Colonic mucosa (tissue), 4 donors: ENCODE measurements at regions not wholly inside any gene's neighbourhood (a gene's known extent, or its start where the extent isn't known, plus 50 kb on each side); places are given as distances from the start of the nearest gene placed in this dataset.

Source experiments
- DNase-seq: peaks from one replicate; pipeline ENCODE4 v3.0.0-alpha.2; 2020
- H3K27ac ChIP-seq: fragments of 200-600 bp; one replicate; pipeline ENCODE4 v1.8.0; 2021
- H3K27me3 ChIP-seq: fragments of 200-600 bp; one replicate; pipeline ENCODE4 v1.8.0; 2021
- H3K36me3 ChIP-seq: fragments of 200-600 bp; one replicate; pipeline ENCODE4 v1.8.0; 2021
- H3K4me1 ChIP-seq: fragments of 200-600 bp; one replicate; pipeline ENCODE4 v1.8.0; 2021; ENCODE audit warnings: mild to moderate bottlenecking
- H3K4me3 ChIP-seq: fragments of 200-600 bp; one replicate; pipeline ENCODE4 v1.8.0; 2021
- H3K9ac ChIP-seq, 2 donors: one replicate each; pipeline ENCODE4 v1.7.0; 2013; ENCODE audit warnings: control low read depth in 2 of 2, low read depth in 2 of 2, low read length in 2 of 2
- H3K9me3 ChIP-seq: fragments of 200-600 bp; one replicate; pipeline ENCODE4 v1.8.0; 2021
- CTCF ChIP-seq: fragments of 200-600 bp; IDR thresholded peaks from one replicate; pipeline ENCODE4 v1.8.0; 2022; ENCODE audit warnings: antibody characterized with exemption, mild to moderate bottlenecking
- intact Hi-C: fragments of 100-400 bp; cut with DNase I; formaldehyde crosslinking; loops from one replicate; pipeline ENCODE4 v1.14.1; 2022
- donor health status: healthy.
- donor health status: DM: no; HTN: no; CAD: no.
- donor health status: DM: no; HTN: no; CAD: no.

GRCh38 chr10:111273235-111273634 lies 196.4 kb downstream of the ADRA2A start:
- Histone ChIP-seq H3K9ac (no peak overlapping the region), H3K4me3 (no peak overlapping the region), H3K4me1 (no peaks in the 10 kb centered on the region), H3K9me3 (no peaks in the 10 kb centered on the region), H3K27me3 (peaks cover 4% of the 10 kb centered on the region), H3K36me3 (no peaks in the 10 kb centered on the region), H3K27ac (no peak overlapping the region)
- no peak for DNase-seq
- intact Hi-C loops, result no loop called here
- no peak for TF ChIP-seq CTCF

GRCh38 chr10:111273635-111274034 lies 196.8 kb downstream of the ADRA2A start:
- Histone ChIP-seq H3K4me3 (no peak overlapping the region), H3K9me3 (no peaks in the 10 kb centered on the region), H3K27me3 (peaks cover under 1% of the 10 kb centered on the region), H3K27ac (no peak overlapping the region), H3K4me1 (no peaks in the 10 kb centered on the region), H3K36me3 (no peaks in the 10 kb centered on the region), H3K9ac (no peak overlapping the region)
- no peak for DNase-seq
- TF ChIP-seq CTCF, result no peak
- intact Hi-C loops, result no loop called here

GRCh38 chr10:111275091-111275490 lies 198.3 kb downstream of the ADRA2A start:
- Histone ChIP-seq H3K9me3 (no peaks in the 10 kb centered on the region), H3K27me3 (no peaks in the 10 kb centered on the region), H3K27ac (no peak overlapping the region), H3K9ac (no peak overlapping the region), H3K36me3 (no peaks in the 10 kb centered on the region), H3K4me3 (no peak overlapping the region), H3K4me1 (no peaks in the 10 kb centered on the region)
- TF ChIP-seq CTCF, result no peak
- DNase-seq, result no peak
- intact Hi-C loops, result no loop called here

- no peak for TF ChIP-seq CTCF
- Histone ChIP-seq H3K9ac (no peak overlapping the region), H3K9me3 (no peaks in the 10 kb centered on the region), H3K4me1 (no peaks in the 10 kb centered on the region), H3K27me3 (no peaks in the 10 kb centered on the region), H3K27ac (no peak overlapping the region), H3K4me3 (no peak overlapping the region), H3K36me3 (no peaks in the 10 kb centered on the region)
- DNase-seq, result no peak
- intact Hi-C loops, result no loop called here
Observed at GRCh38 chr10:111277661-111278060, 200.8 kb downstream of the ADRA2A start.

- no peak for DNase-seq
- Histone ChIP-seq H3K4me3 (no peak overlapping the region), H3K27me3 (no peaks in the 10 kb centered on the region), H3K9ac (no peak overlapping the region), H3K4me1 (no peaks in the 10 kb centered on the region), H3K9me3 (no peaks in the 10 kb centered on the region), H3K27ac (no peak overlapping the region), H3K36me3 (no peaks in the 10 kb centered on the region)
- TF ChIP-seq CTCF, result no peak
- intact Hi-C loops, result no loop called here
Observed at GRCh38 chr10:111278266-111278665, 201.4 kb downstream of the ADRA2A start.

- H3K36me3 ChIP-seq, result no peaks in the 10 kb centered on the region
- H3K4me1 ChIP-seq, result no peaks in the 10 kb centered on the region
- no peak for TF ChIP-seq CTCF
- H3K9ac ChIP-seq, result no peak overlapping the region
- intact Hi-C loops, result no loop called here
- no peak overlapping the region for H3K27ac ChIP-seq
- no peak overlapping the region for H3K4me3 ChIP-seq
- no peaks in the 10 kb centered on the region for H3K9me3 ChIP-seq
- no peak for DNase-seq
- no peaks in the 10 kb centered on the region for H3K27me3 ChIP-seq
Observed at GRCh38 chr10:111281516-111281915, 204.7 kb downstream of the ADRA2A start.
